GM10248 (cell line): ENCODE measurements at regions not wholly inside any gene's neighbourhood (a gene's known extent, or its start where the extent isn't known, plus 50 kb on each side); places are given as distances from the start of the nearest gene placed in this dataset.
"Not testable (repeated sequence)": the region's sequence is repeated elsewhere in the genome, so short reads cannot be mapped to it uniquely, and the experiment has no call there.

Source experiments
- CTCF ChIA-PET: fragments of 300-600 bp; sonication (Branson Sonifier 250); formaldehyde crosslinking; extraction: SDS; loops from one replicate; lab custom pipeline; 2021; ENCODE audit warnings: antibody characterized with exemption; lab: Yijun Ruan, JAX
- POLR2A ChIA-PET: fragments of 350-650 bp; sonication (Branson Sonifier 250); formaldehyde crosslinking; extraction: SDS; loops from one replicate; lab custom pipeline; 2020; ENCODE audit warnings: antibody characterized with exemption; lab: Yijun Ruan, JAX
- DNase-seq: peaks from one replicate; pipeline ENCODE4 v3.0.0; 2012; ENCODE audit errors: extremely low spot score
- TF ChIP-seq, protein P1 (sequence below): IDR thresholded peaks from 2 replicates; pipeline ENCODE4 v1.5.1; 2012; ENCODE audit warnings: mild to moderate bottlenecking, low read depth; ENCODE audit errors: extremely low read depth, missing control alignments, control extremely low read depth

- TF ChIP-seq, protein P1, sequence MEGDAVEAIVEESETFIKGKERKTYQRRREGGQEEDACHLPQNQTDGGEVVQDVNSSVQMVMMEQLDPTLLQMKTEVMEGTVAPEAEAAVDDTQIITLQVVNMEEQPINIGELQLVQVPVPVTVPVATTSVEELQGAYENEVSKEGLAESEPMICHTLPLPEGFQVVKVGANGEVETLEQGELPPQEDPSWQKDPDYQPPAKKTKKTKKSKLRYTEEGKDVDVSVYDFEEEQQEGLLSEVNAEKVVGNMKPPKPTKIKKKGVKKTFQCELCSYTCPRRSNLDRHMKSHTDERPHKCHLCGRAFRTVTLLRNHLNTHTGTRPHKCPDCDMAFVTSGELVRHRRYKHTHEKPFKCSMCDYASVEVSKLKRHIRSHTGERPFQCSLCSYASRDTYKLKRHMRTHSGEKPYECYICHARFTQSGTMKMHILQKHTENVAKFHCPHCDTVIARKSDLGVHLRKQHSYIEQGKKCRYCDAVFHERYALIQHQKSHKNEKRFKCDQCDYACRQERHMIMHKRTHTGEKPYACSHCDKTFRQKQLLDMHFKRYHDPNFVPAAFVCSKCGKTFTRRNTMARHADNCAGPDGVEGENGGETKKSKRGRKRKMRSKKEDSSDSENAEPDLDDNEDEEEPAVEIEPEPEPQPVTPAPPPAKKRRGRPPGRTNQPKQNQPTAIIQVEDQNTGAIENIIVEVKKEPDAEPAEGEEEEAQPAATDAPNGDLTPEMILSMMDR = no peak
- ChIA-PET POLR2A (no interaction called here), CTCF (interaction anchor here (1.0 kb wide), 1 partner anchor 11 kb away, joined by 3 read pairs; no protein-coding TSS in a partner anchor)
- no peak for DNase-seq
Measured at GRCh38 chr2:183892315-183892941, 705.9 kb upstream of the ZNF804A start.

- ChIA-PET CTCF (no interaction called here), POLR2A (no interaction called here)
- TF ChIP-seq, protein P1 = no peak
- DNase-seq = no peak
Measured at GRCh38 chr2:183898641-183899040, 699.7 kb upstream of the ZNF804A start.

DNA sequence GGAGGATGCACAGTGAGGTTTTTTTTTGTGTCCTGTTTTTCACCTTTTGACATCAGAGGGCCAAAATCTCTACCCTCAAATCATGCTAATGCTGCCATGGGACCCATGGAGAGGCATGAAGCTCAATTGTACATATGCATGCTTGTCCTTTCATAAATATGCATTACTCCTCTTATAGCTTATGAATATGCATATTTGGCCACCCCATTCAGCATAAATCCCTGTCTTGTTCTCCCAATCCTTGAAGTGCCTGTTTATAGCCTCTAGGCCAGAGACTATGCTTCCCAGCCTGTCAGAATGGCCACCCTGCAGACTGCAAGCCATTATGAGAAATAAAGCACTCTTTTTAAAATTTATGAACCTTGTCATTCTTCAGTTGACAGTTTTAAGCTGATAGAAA is 696.4 kb upstream of the ZNF804A start:
- TF ChIP-seq, protein P1 = no peak
- ChIA-PET POLR2A (no interaction called here), CTCF (no interaction called here)
- DNase-seq = no peak

GRCh38 chr2:183903026-183903425 is 695.3 kb upstream of the ZNF804A start:
- no peak for DNase-seq
- TF ChIP-seq, protein P1 = no peak
- POLR2A ChIA-PET = no interaction called here
- CTCF ChIA-PET = interaction anchor here (1.1 kb wide), 1 partner anchor 10 kb away, joined by 3 read pairs; no protein-coding TSS in a partner anchor

DNA sequence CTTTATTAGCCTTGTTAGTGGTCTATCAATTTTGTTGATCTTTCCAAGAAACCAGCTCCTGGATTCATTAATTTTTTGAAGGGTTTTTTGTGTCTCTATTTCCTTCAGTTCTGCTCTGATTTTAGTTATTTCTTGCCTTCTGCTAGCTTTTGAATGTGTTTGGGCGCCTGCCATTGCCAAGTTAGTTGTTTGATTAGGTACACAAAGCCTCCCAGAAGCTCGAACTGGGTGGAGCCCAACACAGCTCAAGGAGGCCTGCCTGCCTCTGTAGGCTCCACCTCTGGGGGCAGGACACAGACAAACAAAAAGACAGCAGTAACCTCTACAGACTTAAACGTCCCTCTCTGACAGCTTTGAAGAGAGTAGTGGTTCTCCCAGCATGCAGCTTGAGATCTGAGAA is 682.3 kb upstream of the ZNF804A start:
- POLR2A ChIA-PET, CTCF ChIA-PET, DNase-seq: not testable (repeated sequence)

GRCh38 chr2:183919167-183919566 is 679.2 kb upstream of the ZNF804A start:
- TF ChIP-seq, protein P1 = no peak
- ChIA-PET POLR2A (no interaction called here), CTCF (no interaction called here)
- DNase-seq = no peak

GRCh38 chr2:183919926-183920325 is 678.4 kb upstream of the ZNF804A start:
- POLR2A ChIA-PET = no interaction called here
- TF ChIP-seq, protein P1 = no peak
- DNase-seq = no peak
- CTCF ChIA-PET = no interaction called here
